Right renal pelvis (tissue), 4 donors: ENCODE measurements at regions not wholly inside any gene's neighbourhood (a gene's known extent, or its start where the extent isn't known, plus 50 kb on each side); places are given as distances from the start of the nearest gene placed in this dataset.

Experiments used
- DNase-seq, 4 donors: peaks; one replicate each; pipeline ENCODE4 v3.0.0-alpha.2; 2013; ENCODE audit warnings: low read depth in 4 of 4, low spot score in 3 of 4, missing footprints in 1 of 4

DNA sequence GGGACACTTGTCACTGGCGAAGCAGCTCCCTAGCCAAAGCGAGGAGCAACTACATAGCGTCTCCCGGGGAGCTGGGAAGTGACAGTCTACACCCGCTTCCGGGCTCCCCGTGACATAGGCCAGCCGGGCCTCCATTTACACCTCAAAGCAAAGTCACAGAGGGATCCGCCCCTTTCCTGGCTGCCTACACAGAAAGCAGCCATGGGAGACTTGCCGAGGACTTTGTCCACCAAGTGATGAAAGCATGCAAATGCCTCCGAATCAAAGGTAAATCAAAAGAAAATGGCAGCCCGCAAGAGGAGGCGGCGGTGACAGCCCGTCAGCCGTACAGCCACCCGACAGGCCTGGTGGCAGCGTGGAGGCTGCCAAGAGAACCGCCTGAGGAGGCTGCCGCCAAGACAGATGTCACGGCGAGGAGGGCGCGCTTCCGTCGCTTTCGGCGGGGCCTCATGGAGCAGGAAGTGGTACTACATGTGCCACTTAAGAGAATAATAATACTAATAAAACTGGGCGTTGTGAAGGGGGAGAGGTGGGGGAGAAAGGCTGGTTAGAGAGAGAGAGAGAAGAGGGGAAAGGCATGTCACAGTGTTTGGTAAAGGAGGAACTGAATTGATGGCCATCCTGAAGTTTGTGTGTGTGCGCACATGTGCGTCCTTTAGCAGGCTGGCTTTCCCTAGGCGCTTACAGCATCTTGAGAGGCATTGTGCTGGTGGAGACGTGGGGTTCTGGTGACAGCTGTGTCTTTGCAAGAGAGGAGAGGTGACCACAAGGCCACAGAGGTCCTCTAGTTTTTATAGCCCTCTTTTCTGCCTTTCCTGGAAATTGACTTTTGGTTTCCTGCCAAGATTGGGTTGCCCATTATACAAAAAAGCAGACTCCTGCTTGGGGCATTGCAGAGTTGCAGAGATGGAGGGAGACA is 661.7 kb downstream of the VRK1 start:
- DNase-seq = peak in 3 of 4 donors; percentile 15 to 40 (median 17)

GRCh38 chr14:97462081-97462480 is 664.9 kb downstream of the VRK1 start:
- DNase-seq = no peak

GRCh38 chr14:97468220-97468619 is 671.0 kb downstream of the VRK1 start:
- DNase-seq = no peak

GRCh38 chr14:97477353-97477752 is 680.2 kb downstream of the VRK1 start:
- no peak for DNase-seq

DNA sequence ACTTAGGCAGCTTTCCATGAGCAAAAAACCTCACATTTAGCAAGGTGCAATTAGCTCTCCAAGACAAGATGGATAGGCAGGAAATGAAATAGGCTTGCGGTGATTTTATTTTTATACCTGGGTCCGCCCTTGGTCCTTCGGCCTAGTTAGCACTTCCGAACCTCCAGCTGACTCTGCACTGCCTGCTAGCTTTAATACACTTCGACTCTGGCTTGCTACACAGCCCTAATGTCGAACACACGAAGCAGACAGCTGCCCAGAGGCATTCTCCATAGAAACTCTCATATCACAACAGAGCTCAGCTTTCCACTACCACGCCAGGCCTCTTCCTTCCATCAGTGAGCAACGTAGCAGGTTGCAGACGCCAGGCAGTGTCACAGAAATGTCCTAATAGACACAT is 688.0 kb downstream of the VRK1 start:
- no peak for DNase-seq

- DNase-seq = no peak
Observed at GRCh38 chr14:97486601-97487120, 689.5 kb downstream of the VRK1 start.

GRCh38 chr14:97489750-97490149 is 692.6 kb downstream of the VRK1 start:
- no peak for DNase-seq

GRCh38 chr14:97490521-97491070 is 693.4 kb downstream of the VRK1 start:
- no peak for DNase-seq

- DNase-seq = no peak
Observed at GRCh38 chr14:97491697-97492096, 694.5 kb downstream of the VRK1 start.

DNA sequence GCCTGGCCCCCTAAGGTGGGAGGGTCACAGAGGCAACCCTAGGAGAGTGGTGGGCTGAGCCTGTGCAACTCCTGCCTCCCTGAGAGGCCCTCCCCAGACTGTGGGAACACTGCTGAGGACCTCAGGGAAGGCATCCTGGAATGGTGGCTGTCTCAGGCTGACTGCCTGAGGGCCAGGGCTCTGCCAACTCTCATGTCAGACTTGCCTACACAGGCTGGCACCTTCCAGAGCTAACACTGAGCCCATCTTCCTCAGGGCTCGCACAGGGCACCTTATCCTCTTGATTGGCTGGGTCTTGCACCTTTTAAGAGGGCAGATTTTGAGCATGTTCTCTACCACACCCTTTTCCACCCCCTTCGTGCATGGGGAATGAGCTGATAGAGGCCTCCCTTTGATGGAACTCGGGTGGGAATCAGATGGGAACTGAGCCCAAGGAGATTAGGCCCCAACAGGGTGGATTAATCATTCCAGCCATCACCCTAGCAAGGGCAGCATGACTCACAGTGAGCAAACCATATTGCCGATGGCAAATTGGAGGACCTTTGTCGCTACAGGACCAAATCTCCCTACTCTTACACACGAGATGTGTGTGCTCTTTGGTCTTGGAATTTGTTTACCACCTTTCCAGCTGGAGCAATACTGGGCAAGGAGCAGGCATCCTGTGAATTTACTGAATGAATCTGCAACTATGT is 702.8 kb downstream of the VRK1 start:
- DNase-seq = no peak

- no peak for DNase-seq
Observed at GRCh38 chr14:97506626-97507025, 709.4 kb downstream of the VRK1 start.

DNA sequence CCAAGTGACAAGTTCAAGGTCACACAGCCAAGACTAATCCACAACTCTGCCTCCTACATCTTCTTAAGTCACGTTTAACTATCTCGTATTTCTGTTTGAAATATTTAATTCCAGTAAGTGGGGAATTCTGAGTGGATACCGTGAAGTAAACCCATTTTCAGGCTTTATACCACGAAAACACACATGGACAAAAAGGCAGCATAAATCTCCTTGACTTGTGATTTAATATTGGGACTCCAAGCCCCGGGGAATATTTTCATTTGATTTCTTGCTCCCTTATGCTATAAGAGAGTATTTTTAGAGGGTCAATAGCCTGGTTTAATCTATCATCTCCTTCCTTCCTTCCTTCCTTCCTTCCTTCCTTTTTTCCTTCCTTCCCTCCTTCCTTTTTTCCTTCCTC is 716.7 kb downstream of the VRK1 start:
- DNase-seq = no peak

- no peak for DNase-seq
Observed at GRCh38 chr14:97517566-97518234, 720.5 kb downstream of the VRK1 start.

- no peak for DNase-seq
Observed at GRCh38 chr14:97523936-97524335, 726.8 kb downstream of the VRK1 start.

DNA sequence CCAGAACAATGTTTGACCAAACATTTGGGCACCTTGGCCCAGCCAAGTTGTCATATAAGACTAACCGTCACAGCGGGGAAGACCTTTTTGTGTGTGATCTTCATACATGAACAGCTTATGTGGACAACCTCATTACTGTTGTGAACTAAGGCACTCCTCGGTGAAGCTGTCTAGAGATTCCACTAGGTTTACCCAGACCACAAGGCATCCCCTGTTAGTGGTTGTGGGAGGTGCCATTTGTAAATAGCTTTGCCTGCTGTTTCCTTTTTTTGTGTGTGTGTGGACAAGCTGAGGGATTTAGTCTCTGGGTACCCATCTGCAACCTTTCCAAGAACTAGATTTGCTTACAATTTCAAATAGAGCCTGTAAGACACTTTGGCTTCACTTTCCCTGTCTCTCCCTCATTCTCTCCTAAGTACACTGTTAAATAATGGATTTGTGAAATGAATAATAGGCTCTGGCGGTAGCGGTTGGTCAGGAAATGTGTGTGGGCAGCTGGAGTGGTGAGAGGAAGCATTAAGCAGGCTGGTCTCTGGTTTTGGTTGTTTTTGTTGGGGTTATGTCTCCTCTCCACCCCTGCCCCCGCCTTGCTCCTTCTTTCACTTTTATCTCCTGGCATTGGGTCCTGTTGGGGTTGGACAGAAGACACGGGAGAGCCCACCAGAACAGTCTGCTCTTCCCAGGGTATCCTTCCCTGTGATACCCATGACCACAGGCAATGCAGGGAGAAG is 727.6 kb downstream of the VRK1 start:
- DNase-seq = no peak

DNA sequence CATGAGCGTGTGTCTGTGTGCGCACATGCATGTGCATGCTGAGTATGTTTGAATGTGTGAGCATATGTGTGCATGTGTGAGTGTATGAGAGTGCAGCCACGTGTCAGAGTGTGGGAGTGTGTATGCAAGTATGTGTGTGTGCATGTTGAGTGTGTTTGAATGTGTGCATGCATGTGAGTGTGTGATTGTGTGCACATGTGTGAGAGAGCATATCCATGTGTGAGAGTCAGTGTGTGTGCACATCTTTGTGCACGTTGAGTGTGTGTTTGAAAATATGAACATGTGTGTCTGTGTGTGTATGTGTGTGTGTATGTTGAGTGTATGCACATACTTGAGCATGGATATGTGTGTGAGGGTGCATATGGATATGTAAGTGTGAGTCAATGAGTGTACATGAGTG is 730.8 kb downstream of the VRK1 start:
- no peak for DNase-seq

- no peak for DNase-seq
Observed at GRCh38 chr14:97532052-97532451, 734.9 kb downstream of the VRK1 start.

GRCh38 chr14:97536421-97536820 is 739.2 kb downstream of the VRK1 start:
- DNase-seq = no peak

- DNase-seq = no peak
Observed at GRCh38 chr14:97538749-97539410, 741.7 kb downstream of the VRK1 start.

DNA sequence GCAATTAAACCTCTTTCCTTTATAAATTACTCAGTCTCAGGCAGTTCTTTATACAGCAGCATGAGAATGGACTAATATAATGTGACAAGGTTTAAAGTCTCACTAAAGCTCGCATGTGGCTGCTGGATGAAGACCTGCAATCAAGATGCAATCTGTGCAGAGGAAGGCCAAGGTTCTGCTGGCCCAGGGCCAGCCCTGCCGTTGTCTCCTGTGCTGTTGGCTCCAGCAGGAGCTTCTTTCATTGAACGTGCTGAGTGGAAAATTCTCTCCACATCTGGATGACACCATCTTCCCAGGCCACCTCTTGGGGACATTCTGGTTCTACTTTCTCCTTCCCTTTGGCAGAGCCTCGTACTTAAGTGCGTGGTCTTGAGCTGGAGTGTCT is 742.2 kb downstream of the VRK1 start:
- no peak for DNase-seq
